Gastrocnemius medialis (tissue), 4 donors: ENCODE measurements at regions not wholly inside any gene's neighbourhood (a gene's known extent, or its start where the extent isn't known, plus 50 kb on each side); places are given as distances from the start of the nearest gene placed in this dataset.

Experiments used
- ATAC-seq, 2 donors: fragments of 150-250 bp; one replicate each; pipeline ENCODE4 v1.9.1; 2016
- DNase-seq, 2 donors: peaks; one replicate each; pipeline ENCODE4 v3.0.0-alpha.2; 2019
- H3K27ac ChIP-seq, 4 donors: fragments of 200-600 bp; sonication (generic); 1 replicate in 1 of 4; 2 replicates in 3 of 4; pipeline ENCODE4 v1.5.1; 2016 to 2018; ENCODE audit warnings: mild to moderate bottlenecking in 2 of 4, moderate library complexity in 1 of 4
- H3K27me3 ChIP-seq, 3 donors: fragments of 200-600 bp; sonication (generic) in 2 of 3; 1 replicate in 1 of 3; 2 replicates in 2 of 3; pipeline versions ENCODE4 v1.5.1 to v1.6.0; 2016 to 2019; ENCODE audit warnings: mild to moderate bottlenecking in 1 of 3, moderate library complexity in 1 of 3
- H3K36me3 ChIP-seq, 2 donors: fragments of 200-600 bp; sonication (generic) in 1 of 2; one replicate each; pipeline ENCODE4 v1.5.1; 2017 to 2018
- H3K4me1 ChIP-seq, 2 donors: fragments of 200-600 bp; sonication (generic) in 1 of 2; one replicate each; pipeline ENCODE4 v1.5.1; 2016 to 2017; ENCODE audit warnings: mild to moderate bottlenecking in 2 of 2
- H3K4me3 ChIP-seq, 4 donors: fragments of 200-600 bp; sonication (generic) in 3 of 4; 1 replicate in 1 of 4; 2 replicates in 3 of 4; pipeline ENCODE4 v1.5.1; 2016 to 2019; ENCODE audit warnings: mild to moderate bottlenecking in 2 of 4
- H3K9me3 ChIP-seq, 3 donors: fragments of 200-600 bp; sonication (generic) in 2 of 3; 1 replicate in 1 of 3; 2 replicates in 2 of 3; pipeline ENCODE4 v1.5.1; 2016 to 2019
- POLR2A ChIP-seq, 2 donors: fragments of 450-650 bp; IDR thresholded peaks; one replicate each; pipeline ENCODE4 v1.6.1; 2017; ENCODE audit warnings: antibody characterized with exemption in 2 of 2, mild to moderate bottlenecking in 2 of 2, moderate library complexity in 2 of 2
- in situ Hi-C, 4 donors: fragments of 200-750 bp; cut with MboI; loops; one replicate each; pipeline versions ENCODE4 v1.15.0 to v1.8.0; 2017; ENCODE audit warnings: low sequenced_read_pairs in 4 of 4
- intact Hi-C: fragments of 100-400 bp; cut with DNase I; formaldehyde crosslinking; loops from one replicate; pipeline ENCODE4 v1.15.1; 2023; ENCODE audit warnings: low total_unique reads
- TF ChIP-seq, protein P1 (sequence below), 5 experiments: fragments of 450-650 bp in 3 of 5; fragments of 200-600 bp in 2 of 5; sonication (generic) in 2 of 5; IDR thresholded peaks in 4 of 5; conservative IDR thresholded peaks in 1 of 5; 1 replicate in 4 of 5; 2 replicates in 1 of 5; pipeline ENCODE4 v1.5.1; 2016 to 2019; ENCODE audit warnings: antibody characterized with exemption in 5 of 5, mild to moderate bottlenecking in 3 of 5, moderate library complexity in 3 of 5

DNA sequence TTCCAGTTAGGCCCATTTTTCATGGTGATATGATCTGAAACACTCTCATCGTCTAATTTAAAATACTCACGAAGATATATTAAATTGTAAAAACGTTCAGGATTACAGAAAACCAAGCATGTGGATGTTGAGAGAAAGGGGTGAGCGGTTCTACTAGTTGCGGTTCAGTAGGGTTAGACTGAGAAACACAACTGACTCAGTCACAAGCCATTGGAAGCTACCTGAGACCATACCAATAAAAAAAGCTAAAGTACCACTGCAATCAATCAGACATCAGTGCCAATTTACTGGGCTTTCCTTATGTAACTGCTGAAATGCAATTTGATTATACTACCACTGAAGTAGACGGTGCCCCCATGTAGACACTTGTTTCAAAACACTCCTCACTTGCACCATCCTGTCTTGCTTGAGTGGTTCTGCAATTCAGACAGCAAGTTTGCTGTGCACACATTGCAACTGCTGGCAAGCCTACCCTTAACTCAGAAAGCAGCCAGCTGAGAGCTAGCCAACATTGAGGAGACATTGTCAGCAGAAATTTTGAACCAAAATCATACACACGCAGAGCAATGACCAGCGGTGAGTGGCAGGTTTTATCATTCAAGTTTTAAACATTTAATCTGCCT lies 368.7 kb upstream of the ARHGEF26 start:
- Histone ChIP-seq H3K4me1 (no peaks in the 10 kb centered on the region), H3K27ac (no peak overlapping the region), H3K27me3 (no peaks in the 10 kb centered on the region), H3K4me3 (no peak overlapping the region), H3K36me3 (no peaks in the 10 kb centered on the region), H3K9me3 (no peaks in the 10 kb centered on the region)
- in situ Hi-C loops, result loop anchor here in 1 of 4 donors (25.0 kb wide), 1 partner anchor 715 kb away; no protein-coding TSS in a partner anchor
- DNase-seq (no peak), ATAC-seq (no peak)
- intact Hi-C loops, result no loop called here
- TF ChIP-seq, protein P1, sequence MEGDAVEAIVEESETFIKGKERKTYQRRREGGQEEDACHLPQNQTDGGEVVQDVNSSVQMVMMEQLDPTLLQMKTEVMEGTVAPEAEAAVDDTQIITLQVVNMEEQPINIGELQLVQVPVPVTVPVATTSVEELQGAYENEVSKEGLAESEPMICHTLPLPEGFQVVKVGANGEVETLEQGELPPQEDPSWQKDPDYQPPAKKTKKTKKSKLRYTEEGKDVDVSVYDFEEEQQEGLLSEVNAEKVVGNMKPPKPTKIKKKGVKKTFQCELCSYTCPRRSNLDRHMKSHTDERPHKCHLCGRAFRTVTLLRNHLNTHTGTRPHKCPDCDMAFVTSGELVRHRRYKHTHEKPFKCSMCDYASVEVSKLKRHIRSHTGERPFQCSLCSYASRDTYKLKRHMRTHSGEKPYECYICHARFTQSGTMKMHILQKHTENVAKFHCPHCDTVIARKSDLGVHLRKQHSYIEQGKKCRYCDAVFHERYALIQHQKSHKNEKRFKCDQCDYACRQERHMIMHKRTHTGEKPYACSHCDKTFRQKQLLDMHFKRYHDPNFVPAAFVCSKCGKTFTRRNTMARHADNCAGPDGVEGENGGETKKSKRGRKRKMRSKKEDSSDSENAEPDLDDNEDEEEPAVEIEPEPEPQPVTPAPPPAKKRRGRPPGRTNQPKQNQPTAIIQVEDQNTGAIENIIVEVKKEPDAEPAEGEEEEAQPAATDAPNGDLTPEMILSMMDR (IDR thresholded peaks at IDR 0.05 in 4 of 5, conservative IDR thresholded peaks at IDR 0.05 in 1 of 5), result no peak
- no peak for TF ChIP-seq POLR2A (IDR thresholded peaks at IDR 0.05)

DNA sequence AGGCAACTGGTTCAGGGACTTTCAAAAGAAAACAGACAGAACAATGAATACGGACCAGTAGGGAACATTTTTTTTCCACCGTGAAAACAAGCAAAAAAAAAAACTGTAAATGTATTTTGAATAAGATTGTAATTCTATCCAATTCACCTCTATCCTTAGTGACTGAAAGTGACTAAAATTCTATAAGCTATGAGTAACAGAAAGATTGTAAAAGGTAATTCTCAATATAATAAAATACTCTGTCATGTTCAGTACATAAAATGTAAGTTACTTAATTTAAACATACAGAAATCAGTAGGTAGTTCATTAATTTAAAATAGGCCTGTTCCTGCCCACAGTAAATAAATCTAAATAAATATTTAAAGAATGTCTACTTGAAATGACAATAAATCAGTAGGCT lies 368.2 kb upstream of the ARHGEF26 start:
- no peak for TF ChIP-seq POLR2A (IDR thresholded peaks at IDR 0.05)
- TF ChIP-seq, protein P1 (IDR thresholded peaks at IDR 0.05 in 4 of 5, conservative IDR thresholded peaks at IDR 0.05 in 1 of 5), result no peak
- intact Hi-C loops, result no loop called here
- no peaks in the 10 kb centered on the region for H3K27me3 ChIP-seq
- in situ Hi-C loops, result loop anchor here in 1 of 4 donors (25.0 kb wide), 1 partner anchor 716 kb away; no protein-coding TSS in a partner anchor
- DNase-seq (no peak), ATAC-seq (no peak)
- H3K9me3 ChIP-seq, result no peaks in the 10 kb centered on the region
- H3K4me3 ChIP-seq, result no peak overlapping the region
- H3K27ac ChIP-seq, result no peak overlapping the region
- H3K4me1 ChIP-seq, result no peaks in the 10 kb centered on the region
- H3K36me3 ChIP-seq, result no peaks in the 10 kb centered on the region

DNA sequence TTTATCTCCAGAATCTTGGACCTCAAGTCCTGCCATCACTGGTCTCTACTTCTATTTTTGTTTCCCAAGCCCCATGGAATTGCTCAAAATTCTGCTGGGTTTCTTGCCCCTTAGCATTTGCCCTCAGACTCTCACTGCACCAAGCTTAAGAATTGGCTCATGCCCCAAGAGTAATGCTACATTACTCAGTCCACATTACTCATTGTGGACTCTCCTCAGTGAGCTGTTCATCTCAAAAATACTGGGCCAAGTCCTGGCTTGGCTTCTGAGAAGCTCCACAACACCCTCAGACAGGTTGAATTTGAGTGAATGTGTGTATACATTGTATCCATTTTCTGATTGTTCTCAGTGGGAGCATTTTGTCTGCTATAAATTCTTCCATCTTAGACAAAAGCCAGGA lies 364.4 kb upstream of the ARHGEF26 start:
- intact Hi-C loops (no loop called here), in situ Hi-C loops (loop anchor here in 1 of 4 donors (25.0 kb wide), 1 partner anchor 720 kb away; no protein-coding TSS in a partner anchor)
- no peaks in the 10 kb centered on the region for H3K27me3 ChIP-seq
- no peak for DNase-seq
- H3K9me3 ChIP-seq, result no peaks in the 10 kb centered on the region
- H3K4me3 ChIP-seq, result no peak overlapping the region
- no peaks in the 10 kb centered on the region for H3K4me1 ChIP-seq
- no peak overlapping the region for H3K27ac ChIP-seq
- H3K36me3 ChIP-seq, result no peaks in the 10 kb centered on the region
- no peak for ATAC-seq
- TF ChIP-seq, protein P1 (IDR thresholded peaks at IDR 0.05 in 4 of 5, conservative IDR thresholded peaks at IDR 0.05 in 1 of 5), result no peak
- TF ChIP-seq POLR2A (IDR thresholded peaks at IDR 0.05), result no peak

DNA sequence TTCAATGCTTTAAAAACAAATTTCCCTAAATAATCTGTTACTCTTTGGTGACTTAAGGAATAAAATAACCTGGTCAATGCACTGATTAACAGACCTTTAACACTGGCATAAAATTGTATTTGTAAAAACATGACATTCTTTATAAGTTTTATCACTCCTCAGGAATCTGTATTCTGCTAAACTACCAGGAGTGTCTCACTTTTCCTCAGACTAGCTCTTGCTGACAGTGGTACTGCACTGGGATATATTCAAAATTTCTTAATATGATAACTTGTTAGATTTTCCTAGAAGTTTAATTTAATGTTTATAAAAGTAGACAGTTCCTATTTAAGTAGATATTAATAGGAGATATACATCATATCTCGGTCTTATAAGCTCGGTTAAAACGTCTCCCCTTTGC lies 363.4 kb upstream of the ARHGEF26 start:
- ATAC-seq (no peak), DNase-seq (no peak)
- TF ChIP-seq POLR2A (IDR thresholded peaks at IDR 0.05), result no peak
- TF ChIP-seq, protein P1 (IDR thresholded peaks at IDR 0.05 in 4 of 5, conservative IDR thresholded peaks at IDR 0.05 in 1 of 5), result no peak
- Histone ChIP-seq H3K27ac (no peak overlapping the region), H3K4me1 (no peaks in the 10 kb centered on the region), H3K4me3 (no peak overlapping the region), H3K9me3 (no peaks in the 10 kb centered on the region), H3K36me3 (no peaks in the 10 kb centered on the region), H3K27me3 (no peaks in the 10 kb centered on the region)
- intact Hi-C loops (no loop called here), in situ Hi-C loops (loop anchor here in 1 of 4 donors (25.0 kb wide), 1 partner anchor 721 kb away; no protein-coding TSS in a partner anchor)
